ENCODE measurements at regions not wholly inside any gene's neighbourhood (a gene's known extent, or its start where the extent isn't known, plus 50 kb on each side); places are given as distances from the start of the nearest gene placed in this dataset.

GRCh38 chr16:64469906-64470702 lies 651.8 kb downstream of the CDH11 start:
- Histone ChIP-seq H3K4me3 (no peak overlapping the region), H3K27ac (no peak overlapping the region)
- TF ChIP-seq, protein P1, sequence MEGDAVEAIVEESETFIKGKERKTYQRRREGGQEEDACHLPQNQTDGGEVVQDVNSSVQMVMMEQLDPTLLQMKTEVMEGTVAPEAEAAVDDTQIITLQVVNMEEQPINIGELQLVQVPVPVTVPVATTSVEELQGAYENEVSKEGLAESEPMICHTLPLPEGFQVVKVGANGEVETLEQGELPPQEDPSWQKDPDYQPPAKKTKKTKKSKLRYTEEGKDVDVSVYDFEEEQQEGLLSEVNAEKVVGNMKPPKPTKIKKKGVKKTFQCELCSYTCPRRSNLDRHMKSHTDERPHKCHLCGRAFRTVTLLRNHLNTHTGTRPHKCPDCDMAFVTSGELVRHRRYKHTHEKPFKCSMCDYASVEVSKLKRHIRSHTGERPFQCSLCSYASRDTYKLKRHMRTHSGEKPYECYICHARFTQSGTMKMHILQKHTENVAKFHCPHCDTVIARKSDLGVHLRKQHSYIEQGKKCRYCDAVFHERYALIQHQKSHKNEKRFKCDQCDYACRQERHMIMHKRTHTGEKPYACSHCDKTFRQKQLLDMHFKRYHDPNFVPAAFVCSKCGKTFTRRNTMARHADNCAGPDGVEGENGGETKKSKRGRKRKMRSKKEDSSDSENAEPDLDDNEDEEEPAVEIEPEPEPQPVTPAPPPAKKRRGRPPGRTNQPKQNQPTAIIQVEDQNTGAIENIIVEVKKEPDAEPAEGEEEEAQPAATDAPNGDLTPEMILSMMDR (IDR thresholded peaks at IDR 0.05): no peak
- DNase-seq (ENCODE audit: low spot score): no peak

- H3K27ac ChIP-seq: no peak overlapping the region
- TF ChIP-seq, protein P1 (IDR thresholded peaks at IDR 0.05): no peak
- DNase-seq (ENCODE audit: low spot score): no peak
- no peak overlapping the region for H3K4me3 ChIP-seq
Measured at GRCh38 chr16:64469351-64469750, 652.5 kb downstream of the CDH11 start.

DNA sequence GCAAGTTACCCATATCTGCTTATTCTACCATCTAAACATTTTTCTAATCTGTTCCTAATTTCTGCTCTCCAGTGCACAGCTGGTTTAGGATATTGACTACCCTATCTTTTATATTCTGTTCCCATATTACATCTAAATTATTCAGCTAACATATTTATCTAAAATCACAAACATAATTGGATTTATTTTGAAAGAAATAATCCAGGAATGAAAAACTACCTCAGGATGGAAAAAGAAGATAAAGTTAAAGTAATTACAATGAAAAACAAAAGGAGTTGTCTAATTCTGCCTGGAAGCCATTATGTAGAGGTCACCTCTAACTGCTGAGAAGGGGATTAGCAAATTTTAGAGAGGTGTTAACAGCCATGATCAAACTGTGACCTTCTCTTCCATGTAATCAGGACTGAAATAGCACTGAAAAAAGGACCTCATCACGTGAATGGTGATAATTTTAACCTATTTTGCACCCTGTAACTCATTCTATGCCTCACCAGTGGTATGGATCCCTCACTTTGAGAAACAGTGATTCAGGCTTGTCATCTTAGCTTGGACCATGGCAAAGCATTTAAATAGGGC lies 653.3 kb downstream of the CDH11 start:
- DNase-seq (ENCODE audit: low spot score): no peak
- TF ChIP-seq, protein P1 (IDR thresholded peaks at IDR 0.05): no peak
- no peak overlapping the region for H3K4me3 ChIP-seq
- H3K27ac ChIP-seq: no peak overlapping the region

DNA sequence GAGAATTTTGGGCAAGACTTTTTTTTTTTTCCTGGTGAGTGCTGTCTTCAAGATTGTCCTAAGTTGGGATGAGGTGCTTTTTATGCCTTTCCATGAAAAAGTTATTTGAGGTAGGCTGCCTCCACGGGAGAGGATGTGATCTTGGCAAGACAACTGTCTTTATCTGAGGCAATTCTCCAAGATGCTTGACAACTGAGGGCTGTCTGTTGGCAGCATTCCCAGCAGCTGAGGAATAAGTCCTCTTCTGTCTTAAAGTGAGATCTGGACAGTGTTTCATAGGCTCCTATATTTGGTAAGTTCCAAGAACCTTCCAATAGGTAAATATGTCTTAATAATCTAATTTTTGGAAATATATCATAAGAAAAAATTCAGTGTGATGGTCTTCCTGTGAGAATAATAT lies 662.0 kb downstream of the CDH11 start:
- no peak overlapping the region for H3K4me3 ChIP-seq
- H3K27ac ChIP-seq: no peak overlapping the region
- TF ChIP-seq, protein P1 (IDR thresholded peaks at IDR 0.05): no peak
- no peak for DNase-seq (ENCODE audit: low spot score)

GRCh38 chr16:64459402-64459801 lies 662.5 kb downstream of the CDH11 start:
- TF ChIP-seq, protein P1 (IDR thresholded peaks at IDR 0.05): no peak
- DNase-seq (ENCODE audit: low spot score): no peak
- no peak overlapping the region for H3K4me3 ChIP-seq
- no peak overlapping the region for H3K27ac ChIP-seq

- H3K4me3 ChIP-seq: no peak overlapping the region
- DNase-seq (ENCODE audit: low spot score): no peak
- TF ChIP-seq, protein P1 (IDR thresholded peaks at IDR 0.05): no peak
- no peak overlapping the region for H3K27ac ChIP-seq
Measured at GRCh38 chr16:64455275-64455674, 666.6 kb downstream of the CDH11 start.

DNA sequence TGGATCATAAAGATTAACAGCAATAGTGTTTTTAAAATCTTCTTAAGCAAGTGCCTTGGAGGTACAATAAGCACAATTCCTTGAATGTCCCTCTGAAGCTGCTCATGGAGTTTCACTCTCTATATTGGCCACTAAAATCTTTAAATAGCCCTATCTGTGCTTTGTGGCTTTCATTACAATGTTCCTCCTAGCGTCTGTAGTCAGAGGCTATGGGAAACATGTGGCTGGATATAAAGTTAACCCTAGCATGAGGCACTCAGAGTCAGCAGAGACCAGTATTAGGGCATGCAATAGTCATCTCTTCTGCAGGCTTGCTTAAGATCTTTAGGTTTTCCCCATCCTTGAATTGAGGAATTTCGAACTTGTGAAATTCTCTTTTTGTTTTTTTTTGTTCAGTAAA lies 668.2 kb downstream of the CDH11 start:
- DNase-seq (ENCODE audit: low spot score): no peak
- Histone ChIP-seq H3K27ac (no peak overlapping the region), H3K4me3 (no peak overlapping the region)
- TF ChIP-seq, protein P1 (IDR thresholded peaks at IDR 0.05): no peak
